Astrocyte (in vitro differentiated cells and primary cell): ENCODE measurements at regions not wholly inside any gene's neighbourhood (a gene's known extent, or its start where the extent isn't known, plus 50 kb on each side); places are given as distances from the start of the nearest gene placed in this dataset.
"Not testable (repeated sequence)": the region's sequence is repeated elsewhere in the genome, so short reads cannot be mapped to it uniquely, and the experiment has no call there.

Experiments
- DNase-seq: peaks from one replicate; pipeline ENCODE4 v3.0.0-alpha.2; 2010; ENCODE audit warnings: low read depth
- FAIRE-seq: peaks from 2 replicates; lab custom pipeline; 2011; peaks lifted over from hg19 to GRCh38; lab: Jason Lieb, UNC
- H2AFZ ChIP-seq: 2 replicates; pipeline ENCODE4 v1.6.0; 2012; ENCODE audit warnings: low read depth, low read length, inconsistent platforms
- H3K27ac ChIP-seq: 2 replicates; pipeline ENCODE4 v1.5.1; 2011; ENCODE audit warnings: low read depth, low read length, inconsistent platforms
- H3K27me3 ChIP-seq: 2 replicates; pipeline ENCODE4 v1.6.0; 2011; ENCODE audit warnings: low read length, inconsistent platforms; ENCODE audit not compliant: insufficient read depth
- H3K36me3 ChIP-seq: 2 replicates; pipeline ENCODE4 v1.5.1; 2011; ENCODE audit warnings: low read length, inconsistent platforms; ENCODE audit not compliant: insufficient read depth
- H3K4me1 ChIP-seq: 2 replicates; pipeline ENCODE4 v1.5.1; 2011; ENCODE audit warnings: low read length, inconsistent platforms; ENCODE audit not compliant: insufficient read depth
- H3K4me2 ChIP-seq: 2 replicates; pipeline ENCODE4 v1.6.0; 2012; ENCODE audit warnings: low read length, inconsistent platforms
- H3K4me3 ChIP-seq: 2 replicates; pipeline ENCODE4 v1.5.1; 2011; ENCODE audit warnings: low read depth, mild to moderate bottlenecking, low read length, inconsistent platforms; ENCODE audit not compliant: insufficient read depth
- H3K79me2 ChIP-seq: 2 replicates; pipeline ENCODE4 v1.6.0; 2012; ENCODE audit warnings: mild to moderate bottlenecking, low read length, inconsistent platforms; ENCODE audit not compliant: insufficient read depth
- H3K9ac ChIP-seq: 2 replicates; pipeline ENCODE4 v1.6.0; 2012; ENCODE audit warnings: mild to moderate bottlenecking, low read length, inconsistent platforms
- H3K9me3 ChIP-seq: 2 replicates; pipeline ENCODE4 v1.5.1; 2012; ENCODE audit warnings: low read depth, mild to moderate bottlenecking, low read length, inconsistent platforms; ENCODE audit not compliant: insufficient read depth
- H4K20me1 ChIP-seq: 2 replicates; pipeline ENCODE4 v1.6.0; 2012; ENCODE audit warnings: low read length, inconsistent platforms; ENCODE audit not compliant: insufficient read depth
- H3K27ac Mint-ChIP-seq: one replicate; pipeline ENCODE4 v1.8.0; 2021; ENCODE audit warnings: mild to moderate bottlenecking, mixed read lengths; ENCODE audit not compliant: unreplicated experiment
- H3K27me3 Mint-ChIP-seq: one replicate; pipeline ENCODE4 v1.8.0; 2021; ENCODE audit warnings: low read depth, mixed read lengths; ENCODE audit not compliant: unreplicated experiment
- H3K36me3 Mint-ChIP-seq: one replicate; pipeline ENCODE4 v1.8.0; 2021; ENCODE audit warnings: low read depth, mixed read lengths; ENCODE audit not compliant: unreplicated experiment
- H3K4me1 Mint-ChIP-seq: one replicate; pipeline ENCODE4 v1.8.0; 2021; ENCODE audit warnings: low read depth, mixed read lengths; ENCODE audit not compliant: unreplicated experiment
- H3K4me3 Mint-ChIP-seq: one replicate; pipeline ENCODE4 v1.8.0; 2021; ENCODE audit warnings: mild to moderate bottlenecking, moderate library complexity, mixed read lengths; ENCODE audit not compliant: unreplicated experiment
- H3K9me3 Mint-ChIP-seq: one replicate; pipeline ENCODE4 v1.8.0; 2021; ENCODE audit warnings: mild to moderate bottlenecking, mixed read lengths; ENCODE audit not compliant: unreplicated experiment
- EZH2 ChIP-seq: IDR thresholded peaks from 2 replicates; pipeline ENCODE4 v1.6.1; 2012; ENCODE audit warnings: mild to moderate bottlenecking, low read length, inconsistent platforms; ENCODE audit not compliant: insufficient read depth
- TF ChIP-seq, protein P1 (sequence below): IDR thresholded peaks from 2 replicates; pipeline ENCODE4 v1.5.1; 2011; ENCODE audit warnings: low read depth, mild to moderate bottlenecking, inconsistent platforms, low read length, moderate library complexity; ENCODE audit not compliant: insufficient read depth

DNA sequence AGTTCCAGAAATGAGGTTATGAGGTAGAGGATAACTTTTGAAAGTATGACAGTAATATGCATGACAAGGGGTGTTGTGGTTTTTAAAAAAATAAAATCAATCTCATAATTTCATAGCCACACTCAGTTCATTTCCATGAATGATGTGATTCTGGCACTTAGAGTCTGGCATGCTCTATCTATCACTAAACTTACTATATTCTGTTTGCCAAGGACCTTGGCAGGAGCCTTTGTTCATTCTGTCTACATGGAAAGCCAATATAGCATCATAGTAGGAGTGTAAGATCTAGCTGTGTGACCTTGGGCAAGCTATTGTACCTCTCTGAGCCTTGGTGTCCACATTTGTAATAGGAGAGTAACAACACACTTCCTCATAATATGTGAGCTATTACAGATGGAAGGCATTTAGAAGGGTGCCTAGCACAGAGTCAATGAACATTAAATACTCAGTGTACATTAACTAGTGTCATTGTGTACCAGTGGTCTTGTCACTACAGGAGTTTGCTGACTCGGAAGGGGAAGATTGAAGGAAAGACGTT lies 507.6 kb downstream of the SOX6 start:
- FAIRE-seq: no peak
- peaks cover 17% of the 10 kb centered on the region for H3K4me1 Mint-ChIP-seq
- no peak overlapping the region for H3K27ac Mint-ChIP-seq

DNA sequence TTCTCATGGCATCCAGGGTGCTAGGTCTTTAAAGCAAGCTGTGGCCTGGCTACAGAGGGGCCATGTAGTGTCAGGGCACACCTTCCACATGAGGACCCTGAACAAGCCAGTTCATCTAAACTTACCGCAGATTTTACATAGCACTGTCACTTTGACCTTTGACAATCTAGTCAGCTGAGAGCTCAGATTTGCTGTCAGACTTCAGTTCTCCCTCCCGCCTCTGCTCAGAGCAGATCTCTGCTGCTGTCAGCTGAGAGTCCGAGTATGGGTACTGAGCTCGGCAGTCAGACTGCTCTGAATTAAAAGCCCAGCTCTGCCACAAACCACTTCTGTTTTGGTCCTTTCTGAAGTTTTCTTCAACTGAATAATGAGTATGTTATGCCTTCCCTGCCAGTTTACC lies 507.1 kb downstream of the SOX6 start:
- H3K36me3 Mint-ChIP-seq: no peaks in the 10 kb centered on the region

More for the DNA sequence above, 507.6 kb downstream of the SOX6 start:
- no peak overlapping the region for H3K9ac ChIP-seq
- H3K4me1 ChIP-seq: peaks cover 6% of the 10 kb centered on the region
- no peaks in the 10 kb centered on the region for H3K9me3 ChIP-seq
- H3K36me3 Mint-ChIP-seq: no peaks in the 10 kb centered on the region
- H3K79me2 ChIP-seq: no peaks in the 10 kb centered on the region
- H3K27ac ChIP-seq: no peak overlapping the region
- no peak overlapping the region for H3K4me3 ChIP-seq
- no peaks in the 10 kb centered on the region for H3K36me3 ChIP-seq
- peaks cover 5% of the 10 kb centered on the region for H3K27me3 Mint-ChIP-seq
- no peaks in the 10 kb centered on the region for H4K20me1 ChIP-seq
- TF ChIP-seq EZH2: no peak
- TF ChIP-seq, protein P1, sequence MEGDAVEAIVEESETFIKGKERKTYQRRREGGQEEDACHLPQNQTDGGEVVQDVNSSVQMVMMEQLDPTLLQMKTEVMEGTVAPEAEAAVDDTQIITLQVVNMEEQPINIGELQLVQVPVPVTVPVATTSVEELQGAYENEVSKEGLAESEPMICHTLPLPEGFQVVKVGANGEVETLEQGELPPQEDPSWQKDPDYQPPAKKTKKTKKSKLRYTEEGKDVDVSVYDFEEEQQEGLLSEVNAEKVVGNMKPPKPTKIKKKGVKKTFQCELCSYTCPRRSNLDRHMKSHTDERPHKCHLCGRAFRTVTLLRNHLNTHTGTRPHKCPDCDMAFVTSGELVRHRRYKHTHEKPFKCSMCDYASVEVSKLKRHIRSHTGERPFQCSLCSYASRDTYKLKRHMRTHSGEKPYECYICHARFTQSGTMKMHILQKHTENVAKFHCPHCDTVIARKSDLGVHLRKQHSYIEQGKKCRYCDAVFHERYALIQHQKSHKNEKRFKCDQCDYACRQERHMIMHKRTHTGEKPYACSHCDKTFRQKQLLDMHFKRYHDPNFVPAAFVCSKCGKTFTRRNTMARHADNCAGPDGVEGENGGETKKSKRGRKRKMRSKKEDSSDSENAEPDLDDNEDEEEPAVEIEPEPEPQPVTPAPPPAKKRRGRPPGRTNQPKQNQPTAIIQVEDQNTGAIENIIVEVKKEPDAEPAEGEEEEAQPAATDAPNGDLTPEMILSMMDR: no peak
- no peak for DNase-seq
- no peaks in the 10 kb centered on the region for H3K9me3 Mint-ChIP-seq
- H3K4me3 Mint-ChIP-seq: no peak overlapping the region
- no peak overlapping the region for H2AFZ ChIP-seq
- H3K4me2 ChIP-seq: no peak overlapping the region
- no peaks in the 10 kb centered on the region for H3K27me3 ChIP-seq

DNA sequence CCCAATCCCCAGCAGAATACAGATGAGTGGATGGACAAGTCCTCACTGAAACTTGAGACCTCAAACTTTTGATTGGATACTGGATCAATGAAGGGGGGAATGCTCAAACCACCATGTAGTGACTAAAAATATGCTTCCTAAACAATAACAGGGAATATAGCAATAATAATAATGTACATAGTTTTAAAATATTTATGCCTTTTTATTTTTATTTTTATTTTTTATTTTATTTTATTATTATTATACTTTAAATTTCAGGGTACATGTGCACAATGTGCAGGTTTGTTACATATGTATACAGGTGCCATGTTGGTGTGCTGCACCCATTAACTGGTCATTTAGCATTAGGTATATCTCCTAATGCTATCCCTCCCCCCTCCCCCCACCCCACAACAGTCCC lies 506.0 kb downstream of the SOX6 start:
- not testable (repeated sequence) for H3K27ac ChIP-seq, H3K27ac Mint-ChIP-seq, H3K4me1 ChIP-seq, H3K4me2 ChIP-seq, H4K20me1 ChIP-seq, H3K36me3 ChIP-seq, H3K4me3 Mint-ChIP-seq, DNase-seq, H3K27me3 Mint-ChIP-seq, H3K9me3 Mint-ChIP-seq, FAIRE-seq, H3K9me3 ChIP-seq, H3K79me2 ChIP-seq, H3K36me3 Mint-ChIP-seq, H3K27me3 ChIP-seq, H2AFZ ChIP-seq, H3K4me3 ChIP-seq, H3K9ac ChIP-seq
- H3K4me1 Mint-ChIP-seq: peaks cover 11% of the 10 kb centered on the region

More for the DNA sequence above, 507.1 kb downstream of the SOX6 start:
- Histone ChIP-seq H3K4me1 (peaks cover under 1% of the 10 kb centered on the region), H3K27me3 (peaks cover 2% of the 10 kb centered on the region), H3K9me3 (no peaks in the 10 kb centered on the region), H3K4me3 (no peak overlapping the region), H3K4me2 (no peak overlapping the region), H3K79me2 (no peaks in the 10 kb centered on the region), H2AFZ (no peak overlapping the region), H3K27ac (no peak overlapping the region), H3K36me3 (no peaks in the 10 kb centered on the region), H4K20me1 (no peaks in the 10 kb centered on the region), H3K9ac (no peak overlapping the region)
- no peak for TF ChIP-seq EZH2
- TF ChIP-seq, protein P1: no peak
- no peak for DNase-seq
- H3K4me1 Mint-ChIP-seq: peaks cover 12% of the 10 kb centered on the region
- FAIRE-seq: no peak
- no peaks in the 10 kb centered on the region for H3K9me3 Mint-ChIP-seq
- no peak overlapping the region for H3K27ac Mint-ChIP-seq
- no peak overlapping the region for H3K4me3 Mint-ChIP-seq
- peaks cover 7% of the 10 kb centered on the region for H3K27me3 Mint-ChIP-seq
